Activated T-cell treated with anti-CD3 and anti-CD28 coated beads, Interleukin-2, amount 50 U/mL, for 4 hours (primary cell): ENCODE measurements at regions not wholly inside any gene's neighbourhood (a gene's known extent, or its start where the extent isn't known, plus 50 kb on each side); places are given as distances from the start of the nearest gene placed in this dataset.

Source experiments
- ATAC-seq, 2 donors: fragments of 200-7000 bp; cut with Tn5 transposase; one replicate each; pipeline ENCODE4 v1.10.0; 2021
- DNase-seq: peaks from one replicate; pipeline ENCODE4 v3.0.0-alpha.2; 2020
- H3K27me3 Mint-ChIP-seq: one replicate; pipeline ENCODE4 v1.8.0; 2021; ENCODE audit warnings: low read depth, mixed read lengths
- H3K36me3 Mint-ChIP-seq: one replicate; pipeline ENCODE4 v1.8.0; 2022; ENCODE audit warnings: mixed read lengths; ENCODE audit not compliant: insufficient read depth
- H3K4me1 Mint-ChIP-seq: one replicate; pipeline ENCODE4 v1.8.0; 2021; ENCODE audit warnings: low read depth, mixed read lengths
- H3K4me3 Mint-ChIP-seq: one replicate; pipeline ENCODE4 v1.8.0; 2021; ENCODE audit warnings: mild to moderate bottlenecking, moderate library complexity, mixed read lengths
- H3K9me3 Mint-ChIP-seq: one replicate; pipeline ENCODE4 v1.8.0; 2021; ENCODE audit warnings: mixed read lengths

DNA sequence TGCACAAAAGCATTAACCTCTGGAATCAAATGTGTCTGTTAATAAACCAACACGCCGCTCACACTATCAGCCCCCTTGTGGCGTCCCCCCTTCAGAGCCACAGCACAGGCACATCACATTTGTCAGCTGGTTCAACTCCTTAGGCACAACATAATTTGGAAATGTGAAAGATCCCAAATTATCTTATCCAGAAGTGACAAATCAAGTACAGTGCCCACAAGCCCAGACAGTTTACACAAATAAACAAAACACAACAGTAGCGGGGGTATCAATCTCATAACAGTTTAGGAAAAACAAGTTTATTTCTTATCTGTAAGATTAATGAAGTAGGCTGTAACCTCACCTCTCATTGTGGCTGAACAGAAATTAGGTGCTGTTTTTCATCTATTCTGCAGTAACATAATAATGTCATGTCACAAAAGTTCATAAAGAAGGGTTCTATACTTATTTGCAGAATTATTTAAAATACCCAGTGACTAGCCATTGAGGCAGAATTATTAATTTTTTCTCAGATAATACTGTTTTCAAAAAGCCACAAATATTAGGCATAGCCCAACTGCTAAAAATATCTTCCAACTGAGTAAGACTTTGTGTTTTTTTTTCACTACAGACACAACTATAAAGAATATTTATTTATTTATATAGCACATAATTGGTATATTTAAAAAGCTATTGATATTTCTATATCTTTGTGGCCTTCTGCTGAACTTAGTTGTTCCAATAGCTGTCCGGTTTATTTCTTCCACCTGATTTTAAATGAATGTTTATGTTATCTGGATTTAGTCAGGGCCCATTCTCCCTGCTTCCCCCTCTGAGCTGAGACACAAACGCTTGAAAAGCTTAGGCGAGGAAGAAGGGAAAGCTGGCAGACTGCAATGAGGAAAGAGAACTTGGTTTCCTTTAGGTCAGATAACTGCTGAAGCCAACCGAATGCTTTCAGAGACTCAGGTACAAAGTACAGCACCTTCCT lies 214.7 kb downstream of the QDPR start:
- Mint-ChIP-seq H3K9me3 (no peaks in the 10 kb centered on the region), H3K27me3 (peaks cover 6% of the 10 kb centered on the region), H3K36me3 (no peaks in the 10 kb centered on the region), H3K4me1 (no peaks in the 10 kb centered on the region), H3K4me3 (no peak overlapping the region)
- DNase-seq (no peak), ATAC-seq (no peak)

DNA sequence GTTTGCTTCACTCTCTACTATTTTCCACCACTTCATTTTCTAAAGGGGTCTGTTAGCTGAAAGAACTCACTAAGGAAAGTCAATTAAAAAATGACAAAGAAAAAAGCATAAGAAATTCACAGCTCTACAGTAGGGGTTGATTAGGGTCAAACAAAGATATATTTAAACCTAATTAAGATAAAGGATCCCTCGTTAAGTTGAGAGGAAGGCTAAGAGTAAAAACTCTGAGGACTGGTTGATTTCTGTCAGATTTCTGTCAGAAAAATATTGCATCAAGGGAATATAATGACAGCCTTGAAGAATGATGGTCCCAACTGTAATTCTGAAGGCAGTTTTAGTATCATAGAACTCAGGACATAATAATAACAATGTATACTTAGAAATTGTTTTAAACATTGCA lies 218.0 kb downstream of the QDPR start:
- H3K4me3 Mint-ChIP-seq: no peak overlapping the region
- ATAC-seq (no peak), DNase-seq (no peak)
- no peaks in the 10 kb centered on the region for H3K9me3 Mint-ChIP-seq
- H3K36me3 Mint-ChIP-seq: no peaks in the 10 kb centered on the region
- no peaks in the 10 kb centered on the region for H3K27me3 Mint-ChIP-seq
- no peaks in the 10 kb centered on the region for H3K4me1 Mint-ChIP-seq

DNA sequence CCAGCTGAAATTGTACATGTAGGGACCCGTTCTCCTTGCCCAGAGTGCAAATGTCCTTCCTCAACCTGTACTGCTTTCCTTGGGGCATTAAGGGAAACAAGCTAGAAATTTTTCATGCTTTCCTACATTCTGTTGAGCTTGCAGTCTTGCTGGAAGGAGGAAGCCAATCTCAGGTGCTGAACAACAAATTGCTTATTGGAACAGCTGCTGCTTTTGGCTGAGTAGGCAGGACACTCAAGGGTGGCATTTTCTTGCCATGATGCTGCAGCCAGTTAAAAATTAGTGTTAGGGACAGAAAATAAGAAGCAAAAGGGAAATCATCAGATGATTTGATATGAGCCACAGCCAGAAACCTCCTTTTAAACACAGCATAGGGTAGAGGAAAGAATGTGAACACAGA lies 223.7 kb downstream of the QDPR start:
- ATAC-seq (no peak), DNase-seq (no peak)
- no peak overlapping the region for H3K4me3 Mint-ChIP-seq
- H3K9me3 Mint-ChIP-seq: no peaks in the 10 kb centered on the region
- no peaks in the 10 kb centered on the region for H3K4me1 Mint-ChIP-seq
- no peaks in the 10 kb centered on the region for H3K27me3 Mint-ChIP-seq
- H3K36me3 Mint-ChIP-seq: no peaks in the 10 kb centered on the region

DNA sequence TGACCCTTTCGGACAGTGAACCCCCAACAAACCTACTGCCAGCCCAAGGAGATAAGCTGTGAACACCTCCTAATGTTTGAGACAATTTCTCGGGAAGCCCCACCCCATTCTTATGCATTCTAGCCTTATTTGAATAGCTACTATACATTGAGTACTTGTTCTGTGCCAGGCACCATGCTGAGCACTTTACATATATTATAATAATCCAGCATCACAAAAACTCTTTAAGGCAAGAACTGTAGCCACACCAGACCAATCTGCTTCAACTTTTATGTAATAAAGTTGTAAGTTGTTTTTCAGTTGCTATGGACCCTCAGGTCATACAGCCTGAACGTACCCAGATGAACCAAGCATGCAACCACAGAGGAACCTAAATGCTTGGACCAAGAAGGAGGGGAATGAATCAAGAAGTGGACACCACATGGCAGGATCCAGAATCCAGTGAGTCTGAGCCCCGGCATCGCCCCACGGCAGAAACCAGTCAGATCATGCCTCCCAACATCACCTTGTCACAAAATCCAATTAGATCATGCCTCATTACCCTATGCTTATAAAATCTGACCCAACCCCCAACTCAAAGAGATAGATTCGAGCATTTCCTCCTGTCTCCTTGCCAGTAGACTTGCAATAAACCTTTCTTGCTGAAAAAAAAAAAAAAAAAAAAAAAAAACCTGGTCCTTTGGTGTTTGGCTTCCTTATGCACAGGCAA lies 225.0 kb downstream of the QDPR start:
- H3K36me3 Mint-ChIP-seq: no peaks in the 10 kb centered on the region
- ATAC-seq: no peak
- no peak overlapping the region for H3K4me3 Mint-ChIP-seq
- H3K9me3 Mint-ChIP-seq: no peaks in the 10 kb centered on the region
- no peak for DNase-seq
- no peaks in the 10 kb centered on the region for H3K4me1 Mint-ChIP-seq
- peaks cover 2% of the 10 kb centered on the region for H3K27me3 Mint-ChIP-seq

GRCh38 chr4:17285747-17286146 lies 226.1 kb downstream of the QDPR start:
- Mint-ChIP-seq H3K9me3 (no peaks in the 10 kb centered on the region), H3K4me3 (no peak overlapping the region), H3K36me3 (no peaks in the 10 kb centered on the region), H3K27me3 (peaks cover 2% of the 10 kb centered on the region), H3K4me1 (no peaks in the 10 kb centered on the region)
- ATAC-seq: no peak
- no peak for DNase-seq

GRCh38 chr4:17284323-17285175 lies 227.3 kb downstream of the QDPR start:
- H3K4me1 Mint-ChIP-seq: no peaks in the 10 kb centered on the region
- H3K4me3 Mint-ChIP-seq: no peak overlapping the region
- DNase-seq (no peak), ATAC-seq (no peak)
- H3K27me3 Mint-ChIP-seq: peaks cover 2% of the 10 kb centered on the region
- no peaks in the 10 kb centered on the region for H3K36me3 Mint-ChIP-seq
- no peaks in the 10 kb centered on the region for H3K9me3 Mint-ChIP-seq

DNA sequence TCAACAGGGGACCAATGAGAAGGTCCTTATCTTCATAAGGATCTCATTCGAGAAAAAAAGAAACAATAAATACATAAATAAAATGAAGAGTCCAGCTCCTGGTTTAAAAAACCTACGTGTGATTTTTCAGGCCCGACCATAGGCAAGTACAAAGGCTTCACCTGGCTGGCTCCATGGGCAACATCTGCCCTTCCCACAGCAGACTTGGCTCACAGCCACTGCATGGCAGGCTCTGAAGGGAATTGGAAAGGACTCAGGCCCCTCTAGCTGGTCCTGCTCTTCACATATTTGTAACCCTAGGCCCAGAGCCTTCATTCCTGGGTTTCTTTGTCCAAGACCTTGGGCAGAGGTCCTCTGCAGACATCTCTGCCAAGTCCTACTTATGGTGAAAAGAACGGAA lies 228.1 kb downstream of the QDPR start:
- H3K9me3 Mint-ChIP-seq: no peaks in the 10 kb centered on the region
- H3K4me1 Mint-ChIP-seq: no peaks in the 10 kb centered on the region
- H3K4me3 Mint-ChIP-seq: no peak overlapping the region
- no peak for ATAC-seq
- H3K27me3 Mint-ChIP-seq: peaks cover 2% of the 10 kb centered on the region
- no peak for DNase-seq
- no peaks in the 10 kb centered on the region for H3K36me3 Mint-ChIP-seq

- no peaks in the 10 kb centered on the region for H3K36me3 Mint-ChIP-seq
- no peaks in the 10 kb centered on the region for H3K9me3 Mint-ChIP-seq
- peaks cover 2% of the 10 kb centered on the region for H3K27me3 Mint-ChIP-seq
- no peak for ATAC-seq
- DNase-seq: no peak
- no peak overlapping the region for H3K4me3 Mint-ChIP-seq
- no peaks in the 10 kb centered on the region for H3K4me1 Mint-ChIP-seq
Measured at GRCh38 chr4:17283251-17283650, 228.6 kb downstream of the QDPR start.

- Mint-ChIP-seq H3K9me3 (no peaks in the 10 kb centered on the region), H3K27me3 (peaks cover 4% of the 10 kb centered on the region), H3K36me3 (no peaks in the 10 kb centered on the region), H3K4me1 (no peaks in the 10 kb centered on the region), H3K4me3 (no peak overlapping the region)
- DNase-seq (no peak), ATAC-seq (no peak)
Measured at GRCh38 chr4:17280261-17281018, 231.4 kb downstream of the QDPR start.

GRCh38 chr4:17276776-17277175 lies 235.1 kb downstream of the QDPR start:
- no peak for ATAC-seq
- Mint-ChIP-seq H3K4me3 (no peak overlapping the region), H3K9me3 (no peaks in the 10 kb centered on the region), H3K27me3 (peaks cover 2% of the 10 kb centered on the region), H3K4me1 (no peaks in the 10 kb centered on the region), H3K36me3 (no peaks in the 10 kb centered on the region)
- no peak for DNase-seq

DNA sequence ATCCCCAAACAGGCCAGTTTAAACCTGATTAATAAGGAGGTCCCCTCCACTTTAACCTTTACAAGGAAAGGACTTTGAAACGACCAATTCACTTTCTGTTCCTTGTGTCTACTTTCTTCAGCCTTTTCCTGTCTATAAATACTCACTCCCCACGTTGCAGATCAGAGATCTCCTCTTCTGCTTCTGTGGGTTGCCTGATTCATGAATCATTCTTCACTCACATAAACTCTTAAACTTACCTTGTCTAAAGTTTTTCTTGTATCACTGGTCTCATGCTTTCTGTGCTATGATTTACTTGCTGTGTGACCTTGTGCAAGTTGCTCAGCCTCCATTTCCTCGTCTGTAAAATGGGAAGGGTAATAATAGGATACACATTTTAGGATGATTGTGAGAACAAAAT lies 236.1 kb downstream of the QDPR start:
- no peak for DNase-seq
- Mint-ChIP-seq H3K4me1 (no peaks in the 10 kb centered on the region), H3K36me3 (no peaks in the 10 kb centered on the region), H3K4me3 (no peak overlapping the region), H3K9me3 (no peaks in the 10 kb centered on the region), H3K27me3 (peaks cover 2% of the 10 kb centered on the region)
- ATAC-seq: no peak

DNA sequence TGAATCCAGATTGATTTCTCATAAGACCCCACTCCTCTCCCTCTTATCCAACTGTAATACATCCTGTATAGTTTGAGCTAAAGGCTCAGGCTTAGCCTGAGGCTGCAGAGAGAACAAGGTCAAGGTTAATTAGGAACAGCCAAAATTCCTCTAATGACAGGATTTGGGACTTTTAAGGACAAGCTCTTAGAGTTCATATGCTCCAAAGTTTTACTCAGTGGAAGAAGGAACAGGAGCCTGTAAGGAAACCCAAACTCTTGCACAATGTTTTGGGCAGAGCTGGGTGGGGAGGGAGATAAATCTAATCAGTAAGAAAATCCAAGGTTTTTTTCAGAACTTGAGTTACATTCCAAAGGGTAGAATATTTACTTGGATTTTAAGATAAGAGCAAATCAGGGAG lies 238.8 kb downstream of the QDPR start:
- peaks cover 11% of the 10 kb centered on the region for H3K27me3 Mint-ChIP-seq
- H3K36me3 Mint-ChIP-seq: no peaks in the 10 kb centered on the region
- DNase-seq (no peak), ATAC-seq (no peak)
- H3K4me3 Mint-ChIP-seq: no peak overlapping the region
- H3K4me1 Mint-ChIP-seq: no peaks in the 10 kb centered on the region
- no peaks in the 10 kb centered on the region for H3K9me3 Mint-ChIP-seq

DNA sequence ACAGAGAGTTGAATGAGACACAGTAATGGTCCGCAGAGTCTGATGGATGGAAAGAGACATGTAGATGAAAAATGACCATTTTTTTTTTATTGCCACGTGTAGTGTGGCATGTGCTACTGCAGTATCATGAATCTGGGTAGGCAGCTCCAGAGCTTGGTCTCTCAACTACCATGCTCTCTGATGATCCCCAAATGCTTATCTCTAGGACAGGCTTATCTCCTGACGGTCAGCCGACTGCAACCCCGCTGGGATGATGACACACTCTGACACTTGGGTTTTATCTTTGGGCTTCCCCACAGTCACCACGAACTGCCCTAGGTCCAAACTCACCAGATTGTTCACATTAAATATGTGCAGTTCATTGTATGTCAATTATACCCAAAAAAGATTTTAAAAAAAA lies 239.7 kb downstream of the QDPR start:
- H3K27me3 Mint-ChIP-seq: peaks cover 11% of the 10 kb centered on the region
- no peak overlapping the region for H3K4me3 Mint-ChIP-seq
- no peaks in the 10 kb centered on the region for H3K9me3 Mint-ChIP-seq
- ATAC-seq (no peak), DNase-seq (no peak)
- no peaks in the 10 kb centered on the region for H3K4me1 Mint-ChIP-seq
- no peaks in the 10 kb centered on the region for H3K36me3 Mint-ChIP-seq

- no peaks in the 10 kb centered on the region for H3K9me3 Mint-ChIP-seq
- DNase-seq (no peak), ATAC-seq (no peak)
- no peaks in the 10 kb centered on the region for H3K36me3 Mint-ChIP-seq
- H3K27me3 Mint-ChIP-seq: peaks cover 14% of the 10 kb centered on the region
- H3K4me3 Mint-ChIP-seq: no peak overlapping the region
- no peaks in the 10 kb centered on the region for H3K4me1 Mint-ChIP-seq
Measured at GRCh38 chr4:17265653-17266052, 246.2 kb downstream of the QDPR start.
